ENCODE measurements at regions not wholly inside any gene's neighbourhood (a gene's known extent, or its start where the extent isn't known, plus 50 kb on each side); places are given as distances from the start of the nearest gene placed in this dataset.
"Not testable (repeated sequence)": the region's sequence is repeated elsewhere in the genome, so short reads cannot be mapped to it uniquely, and the experiment has no call there.

- DNase-seq: not testable (repeated sequence)
Observed at GRCh38 chr6:86602093-86602492, 335.2 kb upstream of the HTR1E start.

DNA sequence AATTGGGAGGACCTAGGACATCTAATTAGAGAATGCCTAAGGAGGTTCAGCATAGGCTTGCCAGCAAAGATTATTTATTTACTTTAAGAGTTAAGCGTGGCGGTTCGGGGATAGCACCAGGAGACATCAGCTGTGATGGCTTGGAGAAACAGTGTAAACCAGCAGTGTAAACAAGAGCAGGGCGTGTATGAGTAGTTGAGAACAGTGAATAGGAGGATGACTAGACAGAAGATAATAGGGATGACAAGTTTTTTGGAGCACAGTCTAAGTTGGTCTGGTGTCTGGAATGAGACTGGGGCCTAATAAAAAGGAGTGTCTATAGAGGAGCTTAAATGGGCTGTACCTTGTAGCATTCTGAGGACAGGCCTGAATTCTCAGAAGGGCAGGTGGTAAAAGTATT lies 338.4 kb upstream of the HTR1E start:
- DNase-seq: not testable (repeated sequence)

- no peak for DNase-seq
Observed at GRCh38 chr6:86595641-86596040, 341.7 kb upstream of the HTR1E start.

DNA sequence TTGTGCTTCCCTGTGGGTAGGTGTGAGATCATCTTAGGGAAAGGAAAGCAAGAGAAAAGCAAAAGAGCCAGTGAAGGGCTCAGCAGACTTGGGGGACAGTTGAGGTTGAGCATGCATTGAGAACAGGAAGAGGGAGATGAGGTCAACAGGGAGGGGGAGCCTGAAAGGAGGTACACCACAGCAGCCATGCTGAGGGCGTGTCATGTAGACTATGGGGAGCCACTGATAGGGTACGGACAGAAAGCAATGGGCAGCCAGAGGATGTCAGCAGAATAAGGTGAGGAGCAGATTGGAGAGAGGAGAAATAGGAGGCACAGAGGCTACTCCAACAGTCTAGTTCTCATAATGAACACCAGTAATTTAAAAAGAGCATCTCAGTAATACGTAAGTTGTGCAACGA lies 351.1 kb upstream of the HTR1E start:
- DNase-seq: no peak

DNA sequence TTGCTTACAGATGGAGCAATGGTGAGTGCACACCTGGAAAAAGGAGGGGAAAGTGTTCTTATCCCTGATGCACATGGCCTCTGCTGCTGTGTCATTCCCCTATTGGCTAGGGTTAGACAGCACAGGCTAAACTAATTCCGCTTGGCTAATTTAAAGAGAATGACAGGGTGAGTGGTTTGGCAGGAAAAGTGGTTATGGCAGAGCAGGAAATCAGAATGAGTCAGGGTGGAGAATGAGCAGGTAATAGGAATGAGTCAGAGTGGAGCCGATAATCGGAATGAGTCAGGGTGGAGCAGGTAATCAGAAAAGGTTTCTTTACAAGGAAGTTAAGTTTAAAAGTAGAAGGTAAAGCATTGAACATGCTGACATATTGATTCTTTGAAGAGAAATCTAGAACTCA lies 355.5 kb upstream of the HTR1E start:
- no peak for DNase-seq

GRCh38 chr6:86563197-86563596 lies 374.1 kb upstream of the HTR1E start:
- no peak for DNase-seq

DNA sequence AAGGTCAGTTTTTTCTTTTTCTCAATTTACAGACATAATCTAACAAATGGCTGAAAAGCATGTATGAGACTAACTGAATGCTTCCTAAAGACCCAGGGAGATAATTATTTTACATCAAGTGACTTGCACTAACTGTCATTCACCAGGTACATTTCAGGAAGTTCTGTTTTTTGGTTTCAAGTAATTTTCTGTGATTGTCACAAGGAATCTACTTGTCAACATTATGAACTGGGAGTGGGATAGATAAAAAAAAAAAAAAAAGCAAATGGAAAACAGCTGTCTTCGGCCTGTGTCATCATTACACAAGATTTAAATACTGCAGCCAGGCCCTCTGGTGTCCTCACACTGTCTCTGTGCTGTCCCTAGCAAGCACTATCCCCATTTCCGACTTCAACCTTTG lies 379.0 kb upstream of the HTR1E start:
- DNase-seq: no peak

DNA sequence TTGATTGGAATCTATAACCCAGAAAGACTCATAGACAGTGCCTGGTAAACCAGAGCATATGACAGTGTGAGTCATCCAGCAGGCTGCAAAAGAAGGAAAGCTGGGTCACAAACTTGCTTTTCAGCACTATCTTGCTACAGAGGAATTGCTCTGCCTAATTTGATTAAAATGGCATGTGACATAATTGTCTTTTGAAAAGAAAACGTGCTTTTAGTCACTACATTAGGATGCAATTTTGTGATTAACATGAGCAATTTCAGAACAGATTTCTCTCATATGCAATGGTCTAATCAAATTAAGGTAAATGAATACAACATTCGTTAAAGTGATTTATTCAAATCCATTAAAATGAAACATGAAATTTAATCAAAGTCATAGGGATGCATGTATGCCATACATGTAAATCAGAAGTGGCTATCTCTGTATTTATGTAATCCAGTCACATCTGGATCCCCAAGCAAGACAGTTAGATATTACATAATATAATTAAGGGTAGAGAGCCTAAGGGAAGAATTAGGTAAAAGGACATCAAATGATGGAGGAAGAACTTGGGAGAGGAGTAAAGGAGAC lies 400.0 kb upstream of the HTR1E start:
- no peak for DNase-seq

DNA sequence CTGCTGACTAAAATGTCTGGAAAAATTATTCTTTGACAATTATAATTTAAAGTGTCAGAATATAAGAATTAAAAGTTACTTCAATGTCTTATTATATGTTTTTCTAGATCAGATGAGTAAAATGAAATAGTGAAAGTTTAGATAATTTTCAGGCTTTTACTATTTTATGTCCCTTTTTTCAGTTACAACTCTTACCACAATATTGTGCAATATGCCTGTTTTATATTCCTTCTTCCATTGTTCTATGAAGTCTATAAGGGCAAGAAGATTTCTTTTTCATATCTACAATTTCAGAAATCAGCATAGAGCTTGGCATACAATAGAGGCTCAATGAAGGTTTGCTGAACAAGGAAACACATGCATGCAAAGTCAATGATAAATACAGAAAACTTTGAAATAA lies 401.2 kb upstream of the HTR1E start:
- no peak for DNase-seq

DNA sequence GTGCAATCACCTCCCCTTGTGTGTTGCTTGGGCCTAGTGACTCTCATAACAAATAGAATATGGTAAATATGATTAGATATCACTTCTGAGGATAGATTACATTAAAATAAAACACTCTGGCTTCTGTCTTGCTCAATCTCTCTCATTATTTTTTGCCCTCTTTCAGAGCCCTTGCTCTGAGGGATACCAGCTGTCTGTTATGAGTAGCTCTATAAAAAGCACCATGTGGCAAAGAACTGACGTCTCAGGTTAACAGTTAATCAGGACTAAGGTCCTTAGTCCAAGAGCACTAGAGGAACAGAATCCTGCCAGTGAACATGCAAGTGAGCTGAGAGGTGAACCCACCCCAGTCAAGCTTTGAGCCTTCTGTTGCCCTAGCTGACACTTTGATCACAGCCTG lies 402.2 kb upstream of the HTR1E start:
- DNase-seq: no peak

GRCh38 chr6:86529635-86530034 lies 407.7 kb upstream of the HTR1E start:
- DNase-seq: no peak

- DNase-seq: no peak
Observed at GRCh38 chr6:86526238-86526637, 411.1 kb upstream of the HTR1E start.

DNA sequence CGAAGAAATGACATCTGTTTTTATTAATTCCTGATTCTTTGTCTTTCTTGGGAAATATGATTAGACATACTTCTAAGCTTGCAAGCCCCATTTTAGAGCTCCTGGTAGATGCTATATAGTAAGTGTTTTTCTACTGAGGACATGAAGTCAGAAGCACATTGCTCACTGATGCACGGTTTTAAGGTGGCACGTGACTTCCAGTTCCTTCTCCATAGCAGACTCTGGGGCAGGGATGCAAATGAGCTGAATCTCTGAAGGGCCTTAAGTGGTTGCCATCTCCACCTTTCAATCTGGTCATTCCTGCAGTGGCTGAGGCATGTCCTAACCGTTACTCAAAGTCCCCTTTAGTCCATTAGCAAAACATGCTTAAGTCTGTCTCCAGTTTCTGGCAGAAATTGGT lies 421.2 kb upstream of the HTR1E start:
- DNase-seq: no peak

DNA sequence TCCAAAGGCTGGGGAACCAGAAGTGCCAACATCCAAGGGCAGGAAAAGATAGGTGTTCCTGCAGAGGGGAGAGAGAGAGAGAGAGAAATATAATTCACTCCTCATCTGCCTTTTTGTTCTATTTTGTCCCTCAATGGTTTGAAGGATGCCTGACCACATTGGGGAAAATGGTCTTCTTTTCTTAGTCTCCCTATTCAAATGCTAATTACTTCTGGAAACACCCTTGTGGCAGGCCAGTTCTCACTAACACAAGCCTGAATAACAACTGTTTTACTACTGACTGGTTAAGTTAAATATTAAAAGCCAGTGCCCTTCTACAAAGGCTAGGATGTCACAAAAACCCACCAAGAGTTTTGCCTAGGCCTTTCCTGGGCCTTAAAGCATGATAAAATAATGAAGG lies 425.4 kb upstream of the HTR1E start:
- no peak for DNase-seq

DNA sequence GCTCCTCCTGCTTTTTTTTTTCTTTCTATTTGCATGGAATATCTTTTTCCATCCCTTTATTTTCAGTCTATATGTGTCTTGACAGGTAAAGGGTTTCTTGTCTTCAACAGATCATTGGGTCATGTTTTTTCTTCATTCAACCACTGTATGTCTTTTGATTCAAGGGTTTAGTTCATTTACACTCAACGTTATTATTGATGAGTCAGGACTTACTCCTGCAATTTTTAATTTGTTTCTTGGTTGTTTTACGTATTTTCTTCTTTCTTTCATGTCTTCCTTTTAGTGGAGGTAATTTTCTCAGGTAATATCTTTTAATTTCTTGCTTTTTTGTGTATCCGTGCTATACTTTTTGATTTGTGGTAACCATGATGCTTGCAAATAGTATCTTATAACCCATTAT lies 429.1 kb upstream of the HTR1E start:
- no peak for DNase-seq

GRCh38 chr6:86502497-86502896 lies 434.8 kb upstream of the HTR1E start:
- DNase-seq: no peak

GRCh38 chr6:86500035-86500434 lies 437.3 kb upstream of the HTR1E start:
- DNase-seq: no peak

DNA sequence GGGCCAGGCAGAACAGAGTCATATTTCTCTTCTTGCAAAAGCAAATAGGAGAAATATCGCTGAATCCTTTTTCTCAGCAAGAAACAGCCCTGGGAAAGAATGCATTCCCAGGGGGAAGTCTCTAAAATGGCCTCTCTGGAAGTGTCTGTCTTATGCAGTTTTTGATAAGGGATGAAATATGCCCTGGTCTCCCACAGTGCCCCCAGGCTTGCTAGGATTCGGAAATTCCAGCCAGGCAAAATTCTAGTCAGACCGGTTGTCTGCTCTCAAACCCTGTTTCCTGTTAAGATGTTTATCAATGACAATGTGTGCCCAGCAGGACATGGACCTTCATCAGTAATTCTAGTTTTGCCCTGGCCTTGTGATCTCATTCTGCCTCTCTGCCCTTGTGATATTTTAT lies 448.3 kb upstream of the HTR1E start:
- DNase-seq: not testable (repeated sequence)

- no peak for DNase-seq
Observed at GRCh38 chr6:86487660-86488221, 449.6 kb upstream of the HTR1E start.

GRCh38 chr6:86478316-86478715 lies 459.0 kb upstream of the HTR1E start:
- DNase-seq: not testable (repeated sequence)

- no peak for DNase-seq
Observed at GRCh38 chr6:86477500-86478148, 459.7 kb upstream of the HTR1E start.

GRCh38 chr6:86476311-86476710 lies 461.0 kb upstream of the HTR1E start:
- DNase-seq: no peak

DNA sequence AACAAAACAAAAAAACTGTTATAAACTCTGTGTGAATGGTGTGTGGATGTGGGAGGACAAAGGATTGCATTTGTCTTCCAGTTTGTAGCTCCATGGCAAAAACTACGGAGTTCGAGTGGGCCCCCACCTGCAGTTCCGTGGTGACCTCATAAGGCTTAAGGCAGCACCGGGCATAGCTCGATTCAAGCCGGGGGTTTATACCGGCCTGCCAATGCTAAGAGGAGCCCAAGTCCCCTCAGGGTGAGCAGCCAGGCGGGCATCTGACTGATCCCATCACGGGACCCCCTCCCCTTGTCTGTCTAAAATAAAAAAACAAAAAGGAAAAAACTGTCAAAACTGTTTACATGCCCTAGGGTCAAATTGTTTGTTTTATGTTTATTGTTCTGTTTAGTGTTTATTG lies 463.2 kb upstream of the HTR1E start:
- DNase-seq: no peak

- no peak for DNase-seq
Observed at GRCh38 chr6:86471791-86472190, 465.5 kb upstream of the HTR1E start.

GRCh38 chr6:86459978-86460377 lies 477.4 kb upstream of the HTR1E start:
- no peak for DNase-seq

All from NCI-H1048 (cell line).